ENCODE measurements at regions not wholly inside any gene's neighbourhood (a gene's known extent, or its start where the extent isn't known, plus 50 kb on each side); places are given as distances from the start of the nearest gene placed in this dataset.

DNA sequence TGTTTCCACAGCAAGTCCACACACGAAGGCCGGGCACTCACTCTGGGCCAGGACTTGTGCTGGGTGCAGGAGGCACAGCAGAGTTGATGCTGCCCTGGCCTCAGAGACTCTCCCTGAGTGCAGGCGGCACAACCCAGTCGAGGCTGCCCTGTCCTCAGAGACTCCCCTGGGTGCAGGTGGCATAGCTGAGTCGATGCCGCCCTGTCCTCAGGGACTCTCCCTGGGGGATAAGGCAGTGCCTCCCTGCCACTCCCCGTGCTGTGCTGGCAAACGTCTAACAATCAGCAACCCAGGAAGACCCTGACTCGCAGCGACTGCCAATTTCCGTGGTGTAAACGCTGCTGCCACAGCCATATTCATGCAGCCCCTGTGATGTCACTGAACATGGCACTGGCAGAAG is 93.1 kb downstream of the PDGFA start:
- Histone ChIP-seq H3K9me3 (no peaks in the 10 kb centered on the region), H3K27ac (no peak overlapping the region), H3K36me3 (no peaks in the 10 kb centered on the region), H3K27me3 (no peaks in the 10 kb centered on the region), H3K4me3 (replicated peaks in 1 of 3) (no peak overlapping the region), H3K4me1 (no peaks in the 10 kb centered on the region)
- no peak for DNase-seq
- intact Hi-C loops (cut with DNase I) = no loop called here
- TF ChIP-seq, protein P1, sequence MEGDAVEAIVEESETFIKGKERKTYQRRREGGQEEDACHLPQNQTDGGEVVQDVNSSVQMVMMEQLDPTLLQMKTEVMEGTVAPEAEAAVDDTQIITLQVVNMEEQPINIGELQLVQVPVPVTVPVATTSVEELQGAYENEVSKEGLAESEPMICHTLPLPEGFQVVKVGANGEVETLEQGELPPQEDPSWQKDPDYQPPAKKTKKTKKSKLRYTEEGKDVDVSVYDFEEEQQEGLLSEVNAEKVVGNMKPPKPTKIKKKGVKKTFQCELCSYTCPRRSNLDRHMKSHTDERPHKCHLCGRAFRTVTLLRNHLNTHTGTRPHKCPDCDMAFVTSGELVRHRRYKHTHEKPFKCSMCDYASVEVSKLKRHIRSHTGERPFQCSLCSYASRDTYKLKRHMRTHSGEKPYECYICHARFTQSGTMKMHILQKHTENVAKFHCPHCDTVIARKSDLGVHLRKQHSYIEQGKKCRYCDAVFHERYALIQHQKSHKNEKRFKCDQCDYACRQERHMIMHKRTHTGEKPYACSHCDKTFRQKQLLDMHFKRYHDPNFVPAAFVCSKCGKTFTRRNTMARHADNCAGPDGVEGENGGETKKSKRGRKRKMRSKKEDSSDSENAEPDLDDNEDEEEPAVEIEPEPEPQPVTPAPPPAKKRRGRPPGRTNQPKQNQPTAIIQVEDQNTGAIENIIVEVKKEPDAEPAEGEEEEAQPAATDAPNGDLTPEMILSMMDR (IDR thresholded peaks at IDR 0.05) = no peak
- WGBS, 2 donors = 85 to 100% methylated on average over 2 to 10 of the region's 12 CpGs

DNA sequence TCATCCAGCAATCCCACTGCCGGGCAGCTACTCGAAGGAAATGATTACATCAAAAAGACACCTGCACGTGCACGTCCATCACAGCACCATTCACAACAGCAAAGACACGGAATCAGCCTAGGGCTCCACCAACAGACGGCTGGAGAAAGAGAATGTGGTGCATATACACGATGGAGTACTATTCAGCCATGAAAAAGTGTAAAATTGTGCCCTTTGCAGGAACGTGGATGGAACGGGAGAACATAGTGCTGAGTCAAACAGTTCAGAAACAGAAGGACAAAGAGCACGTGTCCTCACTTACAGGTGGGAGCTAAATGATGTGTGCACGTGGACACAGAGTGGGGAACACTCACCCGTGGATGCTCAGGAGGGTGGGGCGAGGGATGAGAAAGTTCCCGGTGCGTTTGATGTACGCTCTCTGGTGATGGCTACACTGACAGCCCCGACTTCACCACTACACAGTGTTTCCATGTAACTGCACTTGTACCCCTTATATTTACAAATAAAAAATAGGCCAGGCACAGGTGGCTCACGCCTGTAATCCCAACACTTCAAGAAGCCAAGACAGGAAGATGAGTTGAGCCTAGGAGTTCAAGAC is 92.0 kb downstream of the PDGFA start:
- no peak for DNase-seq
- Histone ChIP-seq H3K27me3 (no peaks in the 10 kb centered on the region), H3K27ac (no peak overlapping the region), H3K4me3 (replicated peaks in 1 of 3) (no peak overlapping the region), H3K36me3 (no peaks in the 10 kb centered on the region), H3K9me3 (no peaks in the 10 kb centered on the region), H3K4me1 (no peaks in the 10 kb centered on the region)
- intact Hi-C loops (cut with DNase I) = no loop called here
- 94% methylated on average over 18 of the region's 18 CpGs for WGBS, 2 donors
- no peak for TF ChIP-seq POLR2A (IDR thresholded peaks at IDR 0.05)
- TF ChIP-seq, protein P1 (IDR thresholded peaks at IDR 0.05) = no peak

- H3K9me3 ChIP-seq = no peaks in the 10 kb centered on the region
- intact Hi-C loops (cut with DNase I) = no loop called here
- no peak overlapping the region for H3K27ac ChIP-seq
- H3K4me3 ChIP-seq (replicated peaks in 1 of 3) = no peak overlapping the region
- H3K36me3 ChIP-seq = no peaks in the 10 kb centered on the region
- no peaks in the 10 kb centered on the region for H3K4me1 ChIP-seq
- WGBS, 2 donors = 94 to 97% methylated on average over 18 of the region's 18 CpGs
- DNase-seq = no peak
- no peaks in the 10 kb centered on the region for H3K27me3 ChIP-seq
- TF ChIP-seq, protein P1 (IDR thresholded peaks at IDR 0.05) = no peak
- no peak for TF ChIP-seq POLR2A (IDR thresholded peaks at IDR 0.05)
Observed at GRCh38 chr7:428387-428786, 91.3 kb downstream of the PDGFA start.

GRCh38 chr7:428927-429827 is 90.5 kb downstream of the PDGFA start:
- Histone ChIP-seq H3K27me3 (no peaks in the 10 kb centered on the region), H3K4me1 (no peaks in the 10 kb centered on the region), H3K27ac (no peak overlapping the region), H3K36me3 (no peaks in the 10 kb centered on the region), H3K4me3 (replicated peaks in 1 of 3) (no peak overlapping the region), H3K9me3 (no peaks in the 10 kb centered on the region)
- DNase-seq = no peak
- 91 to 96% methylated on average over 41 to 44 of the region's 48 CpGs for WGBS, 2 donors
- TF ChIP-seq POLR2A (IDR thresholded peaks at IDR 0.05) = no peak
- TF ChIP-seq, protein P1 (IDR thresholded peaks at IDR 0.05) = no peak
- intact Hi-C loops (cut with DNase I) = no loop called here

DNA sequence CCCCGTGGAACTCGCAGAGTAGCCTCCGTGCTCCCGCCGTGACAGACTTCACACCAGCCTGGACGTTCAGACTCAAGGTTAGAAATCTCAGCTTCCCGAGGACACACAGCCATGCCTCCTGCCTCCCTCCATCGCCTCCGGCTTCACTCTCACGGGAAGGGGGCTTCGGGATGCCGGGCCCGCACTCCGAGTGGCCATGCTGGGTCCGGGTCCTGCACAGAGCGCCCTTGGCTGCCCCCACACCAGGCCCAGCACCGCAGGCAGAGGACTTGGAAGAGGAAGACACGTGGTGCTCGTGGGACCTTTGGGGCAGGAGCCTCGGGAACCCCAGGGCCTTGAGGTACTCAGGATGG is 89.8 kb downstream of the PDGFA start:
- Histone ChIP-seq H3K4me3 (replicated peaks in 1 of 3) (no peak overlapping the region), H3K36me3 (no peaks in the 10 kb centered on the region), H3K27me3 (no peaks in the 10 kb centered on the region), H3K9me3 (no peaks in the 10 kb centered on the region), H3K4me1 (no peaks in the 10 kb centered on the region), H3K27ac (no peak overlapping the region)
- DNase-seq = no peak
- TF ChIP-seq, protein P1 (IDR thresholded peaks at IDR 0.05) = no peak
- TF ChIP-seq POLR2A (IDR thresholded peaks at IDR 0.05) = no peak
- intact Hi-C loops (cut with DNase I) = no loop called here
- 90 to 96% methylated on average over 17 to 18 of the region's 20 CpGs for WGBS, 2 donors

Measured in thyroid gland (tissue), 4 donors.